ENCODE measurements at regions not wholly inside any gene's neighbourhood (a gene's known extent, or its start where the extent isn't known, plus 50 kb on each side); places are given as distances from the start of the nearest gene placed in this dataset.

DNA sequence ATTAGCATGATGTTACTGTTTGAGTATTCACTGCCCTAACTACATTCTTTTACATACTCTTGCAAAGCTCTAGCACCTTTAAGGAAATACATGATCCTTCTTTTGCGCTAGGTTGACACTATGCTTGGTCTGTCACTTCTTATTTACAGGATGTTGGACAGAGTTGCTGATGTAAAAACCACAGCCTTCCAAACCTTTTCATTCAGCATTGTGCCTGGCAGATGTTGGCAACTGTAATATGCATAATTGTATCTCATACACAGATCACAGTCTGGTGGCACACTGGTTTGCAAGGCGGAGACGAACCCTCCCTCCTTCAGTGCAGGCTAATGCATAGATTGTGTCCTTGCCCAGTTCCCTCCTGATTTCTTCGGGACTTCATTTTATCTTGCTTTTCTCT lies 224.1 kb downstream of the SNX19 start:
- no peak for TF ChIP-seq POLR2A (IDR thresholded peaks at IDR 0.05)
- TF ChIP-seq POLR2AphosphoS5 (IDR thresholded peaks at IDR 0.05): no peak
- TF ChIP-seq, protein P1, sequence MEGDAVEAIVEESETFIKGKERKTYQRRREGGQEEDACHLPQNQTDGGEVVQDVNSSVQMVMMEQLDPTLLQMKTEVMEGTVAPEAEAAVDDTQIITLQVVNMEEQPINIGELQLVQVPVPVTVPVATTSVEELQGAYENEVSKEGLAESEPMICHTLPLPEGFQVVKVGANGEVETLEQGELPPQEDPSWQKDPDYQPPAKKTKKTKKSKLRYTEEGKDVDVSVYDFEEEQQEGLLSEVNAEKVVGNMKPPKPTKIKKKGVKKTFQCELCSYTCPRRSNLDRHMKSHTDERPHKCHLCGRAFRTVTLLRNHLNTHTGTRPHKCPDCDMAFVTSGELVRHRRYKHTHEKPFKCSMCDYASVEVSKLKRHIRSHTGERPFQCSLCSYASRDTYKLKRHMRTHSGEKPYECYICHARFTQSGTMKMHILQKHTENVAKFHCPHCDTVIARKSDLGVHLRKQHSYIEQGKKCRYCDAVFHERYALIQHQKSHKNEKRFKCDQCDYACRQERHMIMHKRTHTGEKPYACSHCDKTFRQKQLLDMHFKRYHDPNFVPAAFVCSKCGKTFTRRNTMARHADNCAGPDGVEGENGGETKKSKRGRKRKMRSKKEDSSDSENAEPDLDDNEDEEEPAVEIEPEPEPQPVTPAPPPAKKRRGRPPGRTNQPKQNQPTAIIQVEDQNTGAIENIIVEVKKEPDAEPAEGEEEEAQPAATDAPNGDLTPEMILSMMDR (IDR thresholded peaks at IDR 0.05): no peak
- no peak for TF ChIP-seq EP300 (IDR thresholded peaks at IDR 0.05; ENCODE audit: low read depth)

Measured in transverse colon (tissue), 4 donors.